H1 (cell line): ENCODE measurements at regions not wholly inside any gene's neighbourhood (a gene's known extent, or its start where the extent isn't known, plus 50 kb on each side); places are given as distances from the start of the nearest gene placed in this dataset.

Experiments used
- CTCF ChIA-PET: fragments of 300-600 bp; sonication (Branson Sonifier 250); formaldehyde crosslinking; loops from one replicate; lab custom pipeline; 2021; ENCODE audit not compliant: partially characterized antibody; lab: Charles Lee
- POLR2A ChIA-PET: fragments of 300-600 bp; sonication (Branson Sonifier 250); formaldehyde crosslinking; loops from one replicate; lab custom pipeline; 2021; ENCODE audit warnings: inconsistent platforms; ENCODE audit not compliant: partially characterized antibody; lab: Charles Lee
- DNase-seq, 2 experiments: peaks; one replicate each; pipeline versions ENCODE4 v3.0.0 to v3.0.0-alpha.2; 2010 to 2022; ENCODE audit warnings: low spot score in 2 of 2, low read depth in 1 of 2, mixed read lengths in 1 of 2
- FAIRE-seq: peaks from 2 replicates; lab custom pipeline; 2011; peaks lifted over from hg19 to GRCh38; lab: Jason Lieb, UNC
- H2AFZ ChIP-seq: 2 replicates; pipeline ENCODE4 v1.8.1; 2012; ENCODE audit warnings: low read length, inconsistent platforms
- H2AK5ac ChIP-seq: 2 replicates; pipeline ENCODE4 v1.6.1; 2013; ENCODE audit warnings: low read depth, low read length
- H2BK120ac ChIP-seq: replicated peaks from 2 replicates; pipeline ENCODE3; 2013; ENCODE audit warnings: low read depth, low read length, inconsistent platforms
- H2BK12ac ChIP-seq: 2 replicates; pipeline ENCODE4 v1.6.1; 2013; ENCODE audit warnings: low read depth, low read length
- H2BK15ac ChIP-seq: 2 replicates; pipeline ENCODE4 v1.6.1; 2013; ENCODE audit warnings: low read length
- H2BK20ac ChIP-seq: 2 replicates; pipeline ENCODE4 v1.6.1; 2013; ENCODE audit warnings: low read length
- H2BK5ac ChIP-seq: 2 replicates; pipeline ENCODE4 v1.6.1; 2013; ENCODE audit warnings: low read depth, low read length
- H3K14ac ChIP-seq: 2 replicates; pipeline ENCODE4 v1.6.1; 2013; ENCODE audit warnings: inconsistent platforms; ENCODE audit not compliant: insufficient read length
- H3K18ac ChIP-seq: 2 replicates; pipeline ENCODE4 v1.6.1; 2013; ENCODE audit warnings: low read length; ENCODE audit errors: extremely low read depth
- H3K23ac ChIP-seq: 2 replicates; pipeline ENCODE4 v1.6.1; 2013; ENCODE audit warnings: inconsistent platforms; ENCODE audit not compliant: insufficient read length
- H3K23me2 ChIP-seq: 2 replicates; pipeline ENCODE4 v1.6.1; 2013; ENCODE audit warnings: low read depth, low read length
- H3K27ac ChIP-seq: 2 replicates; pipeline ENCODE4 v1.6.1; 2011; ENCODE audit warnings: low read depth, low read length, inconsistent platforms
- H3K27me3 ChIP-seq, 4 experiments: replicated peaks in 1 of 4; 1 replicate in 1 of 4; 2 replicates in 3 of 4; pipeline versions ENCODE4 v1.6.1 to v1.8.1; 2011 to 2013; ENCODE audit warnings: low read length in 3 of 4, mild to moderate bottlenecking in 3 of 4, inconsistent platforms in 2 of 4, mixed read lengths in 2 of 4, moderate library complexity in 1 of 4; ENCODE audit not compliant: control insufficient read depth in 3 of 4, insufficient read depth in 3 of 4; ENCODE audit errors: extremely low read depth in 1 of 4
- H3K36me3 ChIP-seq, 4 experiments: 2 replicates each; pipeline versions ENCODE4 v1.6.1 to v1.8.1; 2011 to 2013; ENCODE audit warnings: mild to moderate bottlenecking in 4 of 4, low read length in 3 of 4, moderate library complexity in 2 of 4, control low read depth in 1 of 4, inconsistent platforms in 1 of 4; ENCODE audit not compliant: insufficient read depth in 4 of 4, control insufficient read depth in 2 of 4
- H3K4ac ChIP-seq: replicated peaks from 2 replicates; pipeline ENCODE3; 2013; ENCODE audit warnings: low read length, low read depth, mixed read lengths, inconsistent platforms; ENCODE audit not compliant: insufficient read length
- H3K4me1 ChIP-seq, 4 experiments: replicated peaks in 1 of 4; 1 replicate in 1 of 4; 2 replicates in 3 of 4; pipeline versions ENCODE4 v1.6.1 to v1.8.1; 2011 to 2013; ENCODE audit warnings: low read length in 3 of 4, inconsistent platforms in 2 of 4, mixed read lengths in 1 of 4; ENCODE audit not compliant: insufficient read depth in 4 of 4, control insufficient read depth in 3 of 4
- H3K4me2 ChIP-seq, 2 experiments: 2 replicates each; pipeline versions ENCODE4 v1.6.1 to v1.8.1; 2011 to 2013; ENCODE audit warnings: low read depth in 2 of 2, low read length in 2 of 2, control low read depth in 1 of 2, inconsistent platforms in 1 of 2, mild to moderate bottlenecking in 1 of 2; ENCODE audit not compliant: insufficient read depth in 1 of 2
- H3K4me3 ChIP-seq, 4 experiments: fragments of 200-600, 300-600 bp in 1 of 4; sonication (generic), shearing (Covaris generic), sonication (Bioruptor Twin) in 1 of 4; 2 replicates each; pipeline versions ENCODE4 v1.5.1 to v1.8.1; 2011 to 2016; ENCODE audit warnings: low read length in 4 of 4, low read depth in 3 of 4, control low read depth in 2 of 4, inconsistent platforms in 2 of 4, mild to moderate bottlenecking in 2 of 4, mixed read lengths in 1 of 4, moderate library complexity in 1 of 4; ENCODE audit not compliant: insufficient read depth in 2 of 4; ENCODE audit errors: extremely low read depth in 1 of 4
- H3K56ac ChIP-seq: replicated peaks from 2 replicates; pipeline ENCODE3; 2013; ENCODE audit warnings: low read depth, mild to moderate bottlenecking, mixed read lengths, low read length, inconsistent platforms; ENCODE audit not compliant: insufficient read length
- H3K79me1 ChIP-seq: 2 replicates; pipeline ENCODE4 v1.6.1; 2013; ENCODE audit warnings: low read depth, low read length, control low read depth
- H3K79me2 ChIP-seq, 2 experiments: 2 replicates each; pipeline versions ENCODE4 v1.6.1 to v1.8.1; 2012 to 2013; ENCODE audit warnings: low read length in 2 of 2, mild to moderate bottlenecking in 2 of 2, inconsistent platforms in 1 of 2; ENCODE audit not compliant: insufficient read depth in 2 of 2, control insufficient read depth in 1 of 2
- H3K9ac ChIP-seq, 4 experiments: replicated peaks in 1 of 4; 1 replicate in 1 of 4; 2 replicates in 3 of 4; pipeline versions ENCODE4 v1.6.1 to v1.8.1; 2011 to 2013; ENCODE audit warnings: low read depth in 3 of 4, low read length in 3 of 4, control low read depth in 2 of 4, mild to moderate bottlenecking in 2 of 4, moderate library complexity in 2 of 4, inconsistent platforms in 1 of 4; ENCODE audit errors: extremely low read depth in 1 of 4
- H3K9me3 ChIP-seq, 2 experiments: 2 replicates each; pipeline versions ENCODE4 v1.6.1 to v1.8.1; 2012 to 2013; ENCODE audit warnings: mild to moderate bottlenecking in 2 of 2, moderate library complexity in 2 of 2, control low read depth in 1 of 2, inconsistent platforms in 1 of 2, low read depth in 1 of 2, low read length in 1 of 2, mixed read lengths in 1 of 2; ENCODE audit not compliant: insufficient read depth in 2 of 2
- H4K20me1 ChIP-seq, 2 experiments: replicated peaks in 1 of 2; 2 replicates each; pipeline versions ENCODE3 to v1.8.1; 2011 to 2013; ENCODE audit warnings: inconsistent platforms in 2 of 2, low read length in 2 of 2, mild to moderate bottlenecking in 1 of 2; ENCODE audit not compliant: insufficient read depth in 2 of 2, control insufficient read depth in 1 of 2
- H4K5ac ChIP-seq: 2 replicates; pipeline ENCODE4 v1.6.1; 2013; ENCODE audit warnings: low read length, low read depth, mixed read lengths, inconsistent platforms; ENCODE audit not compliant: insufficient read length
- H4K8ac ChIP-seq: 2 replicates; pipeline ENCODE4 v1.8.0; 2013; ENCODE audit warnings: mild to moderate bottlenecking, moderate library complexity, low read length, inconsistent platforms; ENCODE audit not compliant: insufficient read depth; ENCODE audit errors: extremely low read depth
- H4K91ac ChIP-seq: replicated peaks from 2 replicates; pipeline ENCODE3; 2013; ENCODE audit warnings: low read length, mixed read lengths, inconsistent platforms; ENCODE audit not compliant: insufficient read length
- CEBPB ChIP-seq: IDR thresholded peaks from 2 replicates; pipeline ENCODE4 v1.6.1; 2012; ENCODE audit warnings: low read depth, low read length
- EP300 ChIP-seq, 2 experiments: IDR thresholded peaks; 1 replicate in 1 of 2; 2 replicates in 1 of 2; pipeline ENCODE4 v1.6.1; 2011 to 2012; ENCODE audit warnings: low read depth in 2 of 2, low read length in 2 of 2, mild to moderate bottlenecking in 2 of 2, borderline replicate concordance in 1 of 2, inconsistent platforms in 1 of 2, moderate library complexity in 1 of 2
- EZH2 ChIP-seq: fragments of 200-600 bp; sonication (generic); IDR thresholded peaks from 2 replicates; pipeline ENCODE4 v1.7.1; 2012; ENCODE audit warnings: low read depth, mild to moderate bottlenecking, moderate library complexity, low read length, inconsistent platforms; ENCODE audit not compliant: severe bottlenecking
- HDAC6 ChIP-seq: IDR thresholded peaks from one replicate; pipeline ENCODE4 v1.7.1; 2012; ENCODE audit warnings: low read depth, mild to moderate bottlenecking, inconsistent platforms, low read length, moderate library complexity
- RAD21 ChIP-seq, 2 experiments: IDR thresholded peaks in 1 of 2; conservative IDR thresholded peaks in 1 of 2; 2 replicates each; pipeline ENCODE4 v1.6.1; 2011; ENCODE audit warnings: low read depth in 2 of 2, low read length in 2 of 2, improper control_type of control experiment in 1 of 2, inconsistent platforms in 1 of 2, mild to moderate bottlenecking in 1 of 2, moderate library complexity in 1 of 2
- TAF1 ChIP-seq: IDR thresholded peaks from 2 replicates; pipeline ENCODE4 v1.6.1; 2011; ENCODE audit warnings: mild to moderate bottlenecking, low read depth, low read length
- WGBS, 2 experiments: shearing (Covaris generic) in 1 of 2; methylation state at CpG; one replicate each; pipeline versions ENCODE4 v1.1.6 to v1.1.7; 2013 to 2015; ENCODE audit warnings: low lambda C conversion rate in 2 of 2, mixed read lengths in 2 of 2, inconsistent platforms in 1 of 2, low coverage in 1 of 2, missing lambda C conversion rate in 1 of 2; ENCODE audit not compliant: insufficient replicate concordance in 2 of 2, insufficient coverage in 1 of 2, insufficient read length in 1 of 2; ENCODE audit errors: extremely low coverage in 1 of 2, missing lambda C conversion rate in 1 of 2; 5-methylcytosine and 5-hydroxymethylcytosine counted together
- TF ChIP-seq, protein P1 (sequence below): IDR thresholded peaks from 2 replicates; pipeline ENCODE4 v1.6.1; 2012; ENCODE audit warnings: inconsistent platforms
- TF ChIP-seq, protein P2 (sequence below), 3 experiments: IDR thresholded peaks; 1 replicate in 2 of 3; 2 replicates in 1 of 3; pipeline versions ENCODE4 v1.5.1 to v1.6.1; 2011; ENCODE audit warnings: low read length in 3 of 3, mild to moderate bottlenecking in 3 of 3, inconsistent platforms in 2 of 3, low read depth in 1 of 3, moderate library complexity in 1 of 3; ENCODE audit not compliant: insufficient read depth in 1 of 3; ENCODE audit errors: control extremely low read depth in 1 of 3

DNA sequence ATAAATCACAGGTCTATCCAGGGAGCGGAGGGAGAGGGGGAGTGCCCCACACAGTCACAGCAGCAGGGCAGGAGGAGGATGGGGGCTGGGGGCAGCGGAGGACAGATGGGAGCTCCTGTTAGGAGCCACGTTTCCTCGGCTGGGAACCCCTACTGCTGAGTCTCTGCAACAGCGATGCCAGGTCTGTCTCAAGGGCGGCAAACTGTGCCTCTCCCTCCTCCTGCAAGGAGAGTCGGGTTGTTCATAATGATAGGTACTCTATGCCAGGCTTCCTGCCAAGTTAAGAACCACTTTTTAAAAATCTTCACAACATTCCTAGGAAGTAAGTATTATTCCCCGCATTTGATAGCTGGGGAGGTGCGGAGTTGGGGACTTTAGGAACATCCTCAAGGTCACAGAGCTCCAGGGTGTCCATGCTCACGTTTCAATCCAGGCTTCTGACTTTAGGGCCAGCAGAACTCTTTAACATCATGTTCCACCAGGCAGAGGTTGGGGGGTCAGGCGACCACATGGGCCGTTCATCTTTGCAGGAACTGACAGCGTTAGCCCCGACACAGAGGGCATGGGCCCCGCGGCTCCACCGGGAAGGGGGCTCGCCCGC, 98.3 kb upstream of the MAML3 start:
- no peak overlapping the region for H2AK5ac ChIP-seq
- H3K18ac ChIP-seq: peak overlapping the region; percentile 87; the same call in 1 of the 2 replicates
- H3K27me3 ChIP-seq: peaks cover 0 to 7% (median 4%) of the 10 kb centered on the region in 4 experiments; a peak in 3 of 7 replicates
- no peak overlapping the region for H3K4ac ChIP-seq
- H3K4me1 ChIP-seq: peaks cover 0 to 10% (median 6%) of the 10 kb centered on the region in 4 experiments; a peak in 6 of 7 replicates
- peak overlapping the region; percentile 34 to 66 (median 38) for H3K4me3 ChIP-seq
- FAIRE-seq (peak; percentile 57), DNase-seq (peak in 1 of 2 experiments; percentile 66)
- H2BK5ac ChIP-seq: peak overlapping the region; percentile 10; the same call in 1 of the 2 replicates
- H4K5ac ChIP-seq: no peak overlapping the region
- H3K9ac ChIP-seq: peak overlapping the region; percentile 30 to 52 (median 42); a peak in 5 of 7 replicates
- H2BK15ac ChIP-seq: peak overlapping the region; percentile 90
- TF ChIP-seq TAF1: 0 out of 2 replicates have a peak, but pooled peaks have one; percentile 4
- no peak for TF ChIP-seq HDAC6
- TF ChIP-seq EZH2: peak; percentile 17
- TF ChIP-seq, protein P1, sequence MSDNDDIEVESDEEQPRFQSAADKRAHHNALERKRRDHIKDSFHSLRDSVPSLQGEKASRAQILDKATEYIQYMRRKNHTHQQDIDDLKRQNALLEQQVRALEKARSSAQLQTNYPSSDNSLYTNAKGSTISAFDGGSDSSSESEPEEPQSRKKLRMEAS: peak; percentile 19; the same call in 1 of the 2 replicates
- no peak for TF ChIP-seq EP300 (IDR thresholded peaks at IDR 0.05; ENCODE audit: borderline replicate concordance in 1 of 2, low read depth in 2 of 2, low read length in 2 of 2)
- TF ChIP-seq CEBPB: no peak
- TF ChIP-seq, protein P2, sequence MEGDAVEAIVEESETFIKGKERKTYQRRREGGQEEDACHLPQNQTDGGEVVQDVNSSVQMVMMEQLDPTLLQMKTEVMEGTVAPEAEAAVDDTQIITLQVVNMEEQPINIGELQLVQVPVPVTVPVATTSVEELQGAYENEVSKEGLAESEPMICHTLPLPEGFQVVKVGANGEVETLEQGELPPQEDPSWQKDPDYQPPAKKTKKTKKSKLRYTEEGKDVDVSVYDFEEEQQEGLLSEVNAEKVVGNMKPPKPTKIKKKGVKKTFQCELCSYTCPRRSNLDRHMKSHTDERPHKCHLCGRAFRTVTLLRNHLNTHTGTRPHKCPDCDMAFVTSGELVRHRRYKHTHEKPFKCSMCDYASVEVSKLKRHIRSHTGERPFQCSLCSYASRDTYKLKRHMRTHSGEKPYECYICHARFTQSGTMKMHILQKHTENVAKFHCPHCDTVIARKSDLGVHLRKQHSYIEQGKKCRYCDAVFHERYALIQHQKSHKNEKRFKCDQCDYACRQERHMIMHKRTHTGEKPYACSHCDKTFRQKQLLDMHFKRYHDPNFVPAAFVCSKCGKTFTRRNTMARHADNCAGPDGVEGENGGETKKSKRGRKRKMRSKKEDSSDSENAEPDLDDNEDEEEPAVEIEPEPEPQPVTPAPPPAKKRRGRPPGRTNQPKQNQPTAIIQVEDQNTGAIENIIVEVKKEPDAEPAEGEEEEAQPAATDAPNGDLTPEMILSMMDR (IDR thresholded peaks at IDR 0.05; ENCODE audit: control extremely low read depth in 1 of 3, insufficient read depth in 1 of 3, low read depth in 1 of 3, low read length in 3 of 3): peak in 1 of 3 experiments; percentile 3; a peak in 1 of 4 replicates
- TF ChIP-seq RAD21 (IDR thresholded peaks at IDR 0.05 in 1 of 2, conservative IDR thresholded peaks at IDR 0.05 in 1 of 2; ENCODE audit: low read depth in 2 of 2, low read length in 2 of 2): peak in 1 of 2 experiments; percentile 21; a peak in 1 of 4 replicates
- H3K4me2 ChIP-seq: peak overlapping the region; percentile 74 to 91
- ChIA-PET CTCF (interaction anchor here (0.6 to 5.1 kb wide), 25 partner anchors 9 to 518 kb away, joined by 3 to 42 read pairs (median 4); partner anchors contain the start of gene MAML3), POLR2A (interaction anchor here (0.9 to 2.9 kb wide), 14 partner anchors 9 to 207 kb away, joined by 3 to 24 read pairs (median 4); partner anchors contain the start of gene MAML3)
- 13% methylated on average over 19 of the region's 19 CpGs; no CpG with 5 or more reads in 1 of the 2 experiments for WGBS, 2 experiments
- H3K79me1 ChIP-seq: no peaks in the 10 kb centered on the region
- H2BK120ac ChIP-seq: peak overlapping the region; percentile 51
- no peak overlapping the region for H3K14ac ChIP-seq
- peaks cover 5% of the 10 kb centered on the region; the same call in 1 of the 2 replicates for H3K23me2 ChIP-seq
- no peaks in the 10 kb centered on the region for H3K79me2 ChIP-seq
- H4K20me1 ChIP-seq: no peaks in the 10 kb centered on the region
- H3K23ac ChIP-seq: no peak overlapping the region
- H4K91ac ChIP-seq: peak overlapping the region; percentile 75
- no peak overlapping the region for H3K56ac ChIP-seq
- H3K27ac ChIP-seq: no peak overlapping the region
- peak overlapping the region; percentile 36 for H2AFZ ChIP-seq
- H2BK12ac ChIP-seq: peak overlapping the region; percentile 82
- H3K36me3 ChIP-seq: no peaks in the 10 kb centered on the region; a peak in 1 of 8 replicates
- no peaks in the 10 kb centered on the region for H3K9me3 ChIP-seq
- peak overlapping the region; percentile 16; the same call in 1 of the 2 replicates for H2BK20ac ChIP-seq
- peak overlapping the region; percentile 39; the same call in 1 of the 2 replicates for H4K8ac ChIP-seq
